ENCODE measurements at regions not wholly inside any gene's neighbourhood (a gene's known extent, or its start where the extent isn't known, plus 50 kb on each side); places are given as distances from the start of the nearest gene placed in this dataset.

- no peaks in the 10 kb centered on the region for H3K9me3 ChIP-seq (ENCODE audit: insufficient read depth, low read depth, low read length)
- peak overlapping the region; percentile 74 for H3K4me2 ChIP-seq (ENCODE audit: low read length)
- no peaks in the 10 kb centered on the region for H3K27me3 ChIP-seq (ENCODE audit: insufficient read depth, low read length)
- FAIRE-seq (no peak), DNase-seq (ENCODE audit: low read depth) (peak; percentile 44)
- H3K4me3 Mint-ChIP-seq (ENCODE audit: unreplicated experiment): peak overlapping the region; percentile 51
- H3K4me1 ChIP-seq (ENCODE audit: insufficient read depth, low read length): peaks cover 20% of the 10 kb centered on the region
- H3K27ac Mint-ChIP-seq (ENCODE audit: unreplicated experiment): peak overlapping the region; percentile 100
- H3K9me3 Mint-ChIP-seq (ENCODE audit: unreplicated experiment): peaks cover 6% of the 10 kb centered on the region
- peaks cover 22% of the 10 kb centered on the region for H3K4me1 Mint-ChIP-seq (ENCODE audit: low read depth, unreplicated experiment)
- H3K27me3 Mint-ChIP-seq (ENCODE audit: low read depth, unreplicated experiment): no peaks in the 10 kb centered on the region
- no peaks in the 10 kb centered on the region for H4K20me1 ChIP-seq (ENCODE audit: insufficient read depth, low read length)
- no peak overlapping the region for H2AFZ ChIP-seq (ENCODE audit: low read depth, low read length)
- H3K4me3 ChIP-seq (ENCODE audit: insufficient read depth, low read depth, low read length): peak overlapping the region; percentile 30
- peaks cover 2% of the 10 kb centered on the region for H3K36me3 Mint-ChIP-seq (ENCODE audit: low read depth, unreplicated experiment)
- TF ChIP-seq EZH2 (IDR thresholded peaks at IDR 0.05; ENCODE audit: insufficient read depth, low read length) (no peak), CTCF (IDR thresholded peaks at IDR 0.05; ENCODE audit: insufficient read depth, low read depth, low read length) (no peak)
- H3K79me2 ChIP-seq (ENCODE audit: insufficient read depth, low read length): no peaks in the 10 kb centered on the region
- no peaks in the 10 kb centered on the region for H3K36me3 ChIP-seq (ENCODE audit: insufficient read depth, low read length)
- peak overlapping the region; percentile 77 for H3K9ac ChIP-seq (ENCODE audit: low read length)
- peak overlapping the region; percentile 97 for H3K27ac ChIP-seq (ENCODE audit: low read depth, low read length)
These were observed 213.2 kb upstream of the FOXN3 start for GRCh38 chr14:89630101-89630829.

- no peak for FAIRE-seq
- Histone ChIP-seq H3K79me2 (ENCODE audit: insufficient read depth, low read length) (no peaks in the 10 kb centered on the region), H4K20me1 (ENCODE audit: insufficient read depth, low read length) (no peaks in the 10 kb centered on the region), H2AFZ (ENCODE audit: low read depth, low read length) (no peak overlapping the region), H3K4me3 (ENCODE audit: insufficient read depth, low read depth, low read length) (no peak overlapping the region), H3K4me1 (ENCODE audit: insufficient read depth, low read length) (peaks cover 20% of the 10 kb centered on the region), H3K9ac (ENCODE audit: low read length) (no peak overlapping the region), H3K4me2 (ENCODE audit: low read length) (no peak overlapping the region), H3K27ac (ENCODE audit: low read depth, low read length) (no peak overlapping the region), H3K9me3 (ENCODE audit: insufficient read depth, low read depth, low read length) (no peaks in the 10 kb centered on the region), H3K36me3 (ENCODE audit: insufficient read depth, low read length) (no peaks in the 10 kb centered on the region), H3K27me3 (ENCODE audit: insufficient read depth, low read length) (no peaks in the 10 kb centered on the region)
- Mint-ChIP-seq H3K27me3 (ENCODE audit: low read depth, unreplicated experiment) (no peaks in the 10 kb centered on the region), H3K4me3 (ENCODE audit: unreplicated experiment) (peak overlapping the region; percentile 1), H3K27ac (ENCODE audit: unreplicated experiment) (peak overlapping the region; percentile 100), H3K36me3 (ENCODE audit: low read depth, unreplicated experiment) (peaks cover 2% of the 10 kb centered on the region), H3K9me3 (ENCODE audit: unreplicated experiment) (peaks cover 6% of the 10 kb centered on the region), H3K4me1 (ENCODE audit: low read depth, unreplicated experiment) (peaks cover 22% of the 10 kb centered on the region)
- no peak for TF ChIP-seq EZH2 (IDR thresholded peaks at IDR 0.05; ENCODE audit: insufficient read depth, low read length)
- TF ChIP-seq CTCF (IDR thresholded peaks at IDR 0.05; ENCODE audit: insufficient read depth, low read depth, low read length): no peak
- no peak for DNase-seq (ENCODE audit: low read depth)
These were observed 212.3 kb upstream of the FOXN3 start for GRCh38 chr14:89629383-89629782.

- no peaks in the 10 kb centered on the region for H3K79me2 ChIP-seq (ENCODE audit: insufficient read depth, low read length)
- Mint-ChIP-seq H3K4me1 (ENCODE audit: low read depth, unreplicated experiment) (peaks cover 22% of the 10 kb centered on the region), H3K4me3 (ENCODE audit: unreplicated experiment) (no peak overlapping the region), H3K9me3 (ENCODE audit: unreplicated experiment) (peaks cover 6% of the 10 kb centered on the region), H3K36me3 (ENCODE audit: low read depth, unreplicated experiment) (peaks cover 2% of the 10 kb centered on the region), H3K27ac (ENCODE audit: unreplicated experiment) (no peak overlapping the region), H3K27me3 (ENCODE audit: low read depth, unreplicated experiment) (no peaks in the 10 kb centered on the region)
- peaks cover 20% of the 10 kb centered on the region for H3K4me1 ChIP-seq (ENCODE audit: insufficient read depth, low read length)
- no peak overlapping the region for H3K27ac ChIP-seq (ENCODE audit: low read depth, low read length)
- no peaks in the 10 kb centered on the region for H4K20me1 ChIP-seq (ENCODE audit: insufficient read depth, low read length)
- H3K36me3 ChIP-seq (ENCODE audit: insufficient read depth, low read length): no peaks in the 10 kb centered on the region
- H3K4me2 ChIP-seq (ENCODE audit: low read length): no peak overlapping the region
- DNase-seq (ENCODE audit: low read depth): no peak
- H3K9ac ChIP-seq (ENCODE audit: low read length): no peak overlapping the region
- H2AFZ ChIP-seq (ENCODE audit: low read depth, low read length): no peak overlapping the region
- no peak overlapping the region for H3K4me3 ChIP-seq (ENCODE audit: insufficient read depth, low read depth, low read length)
- no peaks in the 10 kb centered on the region for H3K9me3 ChIP-seq (ENCODE audit: insufficient read depth, low read depth, low read length)
- no peaks in the 10 kb centered on the region for H3K27me3 ChIP-seq (ENCODE audit: insufficient read depth, low read length)
- no peak for TF ChIP-seq EZH2 (IDR thresholded peaks at IDR 0.05; ENCODE audit: insufficient read depth, low read length)
- TF ChIP-seq CTCF (IDR thresholded peaks at IDR 0.05; ENCODE audit: insufficient read depth, low read depth, low read length): no peak
- no peak for FAIRE-seq
These were observed 211.5 kb upstream of the FOXN3 start for GRCh38 chr14:89628521-89628920.
